C4-2B (cell line): ENCODE measurements at regions not wholly inside any gene's neighbourhood (a gene's known extent, or its start where the extent isn't known, plus 50 kb on each side); places are given as distances from the start of the nearest gene placed in this dataset.

Experiments
- H3K27ac ChIP-seq: fragments of 450-650 bp; 2 replicates; pipeline ENCODE4 v1.5.1; 2017
- CTCF ChIP-seq: fragments of 450-650 bp; conservative IDR thresholded peaks from 2 replicates; pipeline ENCODE4 v1.5.1; 2017; ENCODE audit warnings: mild to moderate bottlenecking
- ZFX ChIP-seq: fragments of 450-650 bp; IDR thresholded peaks from 2 replicates; pipeline ENCODE4 v1.6.1; 2017

- no peak overlapping the region for H3K27ac ChIP-seq
- TF ChIP-seq ZFX (no peak), CTCF (no peak)
These were observed 295.7 kb downstream of the CHRM3 start for GRCh38 chr1:239682046-239682445.

GRCh38 chr1:239682960-239683359 is 296.6 kb downstream of the CHRM3 start:
- no peak overlapping the region for H3K27ac ChIP-seq
- TF ChIP-seq ZFX (no peak), CTCF (no peak)

- TF ChIP-seq ZFX = no peak
- no peak for TF ChIP-seq CTCF
- H3K27ac ChIP-seq = no peak overlapping the region
These were observed 300.0 kb downstream of the CHRM3 start for GRCh38 chr1:239686386-239686785.

- TF ChIP-seq ZFX = no peak
- TF ChIP-seq CTCF = no peak
- no peak overlapping the region for H3K27ac ChIP-seq
These were observed 309.9 kb downstream of the CHRM3 start for GRCh38 chr1:239696317-239696716.

- no peak for TF ChIP-seq CTCF
- TF ChIP-seq ZFX = no peak
- H3K27ac ChIP-seq = no peak overlapping the region
These were observed 314.3 kb downstream of the CHRM3 start for GRCh38 chr1:239700667-239701066.

GRCh38 chr1:239703075-239703474 is 316.7 kb downstream of the CHRM3 start:
- TF ChIP-seq CTCF (no peak), ZFX (no peak)
- no peak overlapping the region for H3K27ac ChIP-seq

- no peak for TF ChIP-seq ZFX
- TF ChIP-seq CTCF = no peak
- no peak overlapping the region for H3K27ac ChIP-seq
These were observed 320.0 kb downstream of the CHRM3 start for GRCh38 chr1:239706245-239706892.
